Testis (tissue), 2 donors: ENCODE measurements at regions not wholly inside any gene's neighbourhood (a gene's known extent, or its start where the extent isn't known, plus 50 kb on each side); places are given as distances from the start of the nearest gene placed in this dataset.

ENCODE experiments used
- DNase-seq: peaks from one replicate; pipeline ENCODE4 v3.0.0-alpha.2; 2019
- H3K27ac ChIP-seq, 2 donors: fragments of 200-600 bp; sonication (generic); one replicate each; pipeline ENCODE4 v1.5.1; 2019
- H3K27me3 ChIP-seq: fragments of 200-600 bp; sonication (generic); one replicate; pipeline ENCODE4 v1.5.1; 2019
- H3K36me3 ChIP-seq: fragments of 200-600 bp; sonication (generic); one replicate; pipeline ENCODE4 v1.5.1; 2017; ENCODE audit warnings: low read depth; ENCODE audit errors: missing control alignments
- H3K4me1 ChIP-seq: fragments of 200-600 bp; sonication (generic); one replicate; pipeline ENCODE4 v1.5.1; 2019
- H3K4me3 ChIP-seq, 2 donors: fragments of 200-600 bp; sonication (generic); one replicate each; pipeline ENCODE4 v1.5.1; 2017 to 2019
- H3K9me3 ChIP-seq: fragments of 200-600 bp; sonication (generic); one replicate; pipeline ENCODE4 v1.5.1; 2017
- POLR2A ChIP-seq: fragments of 450-650 bp; IDR thresholded peaks from one replicate; pipeline ENCODE4 v1.6.1; 2017; ENCODE audit warnings: antibody characterized with exemption, mild to moderate bottlenecking, moderate library complexity
- WGBS, 2 donors: methylation state at CpG; one replicate each; pipeline ENCODE4 v1.1.5; 2018; 5-methylcytosine and 5-hydroxymethylcytosine counted together
- intact Hi-C: fragments of 100-400 bp; cut with DNase I; formaldehyde crosslinking; loops from one replicate; pipeline ENCODE4 v1.15.1; 2023; ENCODE audit warnings: low total_unique reads
- TF ChIP-seq, protein P1 (sequence below), 3 experiments: fragments of 450-650 bp in 2 of 3; fragments of 200-600 bp in 1 of 3; sonication (generic) in 1 of 3; IDR thresholded peaks; one replicate each; pipeline ENCODE4 v1.5.1; 2016 to 2019; ENCODE audit warnings: antibody characterized with exemption in 3 of 3, mild to moderate bottlenecking in 2 of 3, moderate library complexity in 1 of 3

GRCh38 chr6:22807818-22808217 lies 238.5 kb downstream of the HDGFL1 start:
- intact Hi-C loops = no loop called here
- TF ChIP-seq, protein P1, sequence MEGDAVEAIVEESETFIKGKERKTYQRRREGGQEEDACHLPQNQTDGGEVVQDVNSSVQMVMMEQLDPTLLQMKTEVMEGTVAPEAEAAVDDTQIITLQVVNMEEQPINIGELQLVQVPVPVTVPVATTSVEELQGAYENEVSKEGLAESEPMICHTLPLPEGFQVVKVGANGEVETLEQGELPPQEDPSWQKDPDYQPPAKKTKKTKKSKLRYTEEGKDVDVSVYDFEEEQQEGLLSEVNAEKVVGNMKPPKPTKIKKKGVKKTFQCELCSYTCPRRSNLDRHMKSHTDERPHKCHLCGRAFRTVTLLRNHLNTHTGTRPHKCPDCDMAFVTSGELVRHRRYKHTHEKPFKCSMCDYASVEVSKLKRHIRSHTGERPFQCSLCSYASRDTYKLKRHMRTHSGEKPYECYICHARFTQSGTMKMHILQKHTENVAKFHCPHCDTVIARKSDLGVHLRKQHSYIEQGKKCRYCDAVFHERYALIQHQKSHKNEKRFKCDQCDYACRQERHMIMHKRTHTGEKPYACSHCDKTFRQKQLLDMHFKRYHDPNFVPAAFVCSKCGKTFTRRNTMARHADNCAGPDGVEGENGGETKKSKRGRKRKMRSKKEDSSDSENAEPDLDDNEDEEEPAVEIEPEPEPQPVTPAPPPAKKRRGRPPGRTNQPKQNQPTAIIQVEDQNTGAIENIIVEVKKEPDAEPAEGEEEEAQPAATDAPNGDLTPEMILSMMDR (IDR thresholded peaks at IDR 0.05) = no peak
- no peak for TF ChIP-seq POLR2A
- no peak overlapping the region for H3K4me3 ChIP-seq
- no peak for DNase-seq
- no peaks in the 10 kb centered on the region for H3K36me3 ChIP-seq
- H3K27ac ChIP-seq = no peak overlapping the region
- no peaks in the 10 kb centered on the region for H3K27me3 ChIP-seq
- 97 to 100% methylated on average over 3 of the region's 3 CpGs for whole genome bisulfite sequencing, 2 donors
- no peaks in the 10 kb centered on the region for H3K9me3 ChIP-seq
- no peaks in the 10 kb centered on the region for H3K4me1 ChIP-seq

DNA sequence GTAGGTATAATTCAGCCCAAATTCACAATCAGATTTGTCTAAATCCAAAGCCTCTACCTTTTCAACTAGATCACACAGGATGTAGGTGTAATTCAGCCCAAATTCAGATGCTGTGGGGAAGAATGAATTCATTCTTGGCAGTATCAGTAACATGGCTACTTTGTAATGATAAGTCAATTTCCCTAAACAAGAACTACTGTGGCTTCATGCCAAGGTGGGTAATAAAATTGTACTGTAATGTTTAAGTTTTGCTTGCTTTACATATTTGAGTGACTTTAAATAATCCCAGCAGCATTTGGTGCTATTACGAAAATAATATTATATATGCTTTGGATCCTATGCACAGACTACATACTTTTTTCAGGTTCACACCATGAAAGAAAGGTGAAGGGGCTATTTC lies 239.1 kb downstream of the HDGFL1 start:
- no peak overlapping the region for H3K4me3 ChIP-seq
- H3K36me3 ChIP-seq = no peaks in the 10 kb centered on the region
- TF ChIP-seq, protein P1 (IDR thresholded peaks at IDR 0.05) = no peak
- no peak for TF ChIP-seq POLR2A
- 95 to 100% methylated on average over 1 of the region's 1 CpG for WGBS, 2 donors
- H3K4me1 ChIP-seq = no peaks in the 10 kb centered on the region
- intact Hi-C loops = no loop called here
- H3K27ac ChIP-seq = no peak overlapping the region
- DNase-seq = no peak
- H3K27me3 ChIP-seq = no peaks in the 10 kb centered on the region
- H3K9me3 ChIP-seq = no peaks in the 10 kb centered on the region

DNA sequence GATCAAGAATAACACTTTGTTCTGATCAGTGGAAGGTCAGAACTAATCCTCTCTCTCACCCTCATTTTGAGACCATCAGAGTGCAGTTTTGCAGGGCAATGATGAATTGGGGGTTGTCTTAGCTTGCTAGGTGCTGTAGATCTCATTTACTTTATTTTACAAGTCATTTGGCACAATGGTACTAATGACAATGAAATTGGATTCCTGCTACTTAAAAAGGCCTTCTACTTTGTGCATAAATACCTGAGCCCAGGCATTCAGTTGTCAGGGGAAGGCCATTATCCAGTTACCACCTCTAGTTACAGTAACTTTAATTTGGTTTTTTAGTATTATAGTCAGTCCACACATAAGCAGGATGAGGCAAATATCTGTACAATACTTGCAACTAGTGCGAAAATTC lies 240.0 kb downstream of the HDGFL1 start:
- Histone ChIP-seq H3K4me3 (no peak overlapping the region), H3K4me1 (no peaks in the 10 kb centered on the region), H3K36me3 (no peaks in the 10 kb centered on the region), H3K27ac (no peak overlapping the region), H3K9me3 (no peaks in the 10 kb centered on the region), H3K27me3 (no peaks in the 10 kb centered on the region)
- TF ChIP-seq POLR2A = no peak
- TF ChIP-seq, protein P1 (IDR thresholded peaks at IDR 0.05) = no peak
- intact Hi-C loops = no loop called here
- WGBS, 2 donors = 93 to 96% methylated on average over 1 of the region's 1 CpG
- DNase-seq = no peak

DNA sequence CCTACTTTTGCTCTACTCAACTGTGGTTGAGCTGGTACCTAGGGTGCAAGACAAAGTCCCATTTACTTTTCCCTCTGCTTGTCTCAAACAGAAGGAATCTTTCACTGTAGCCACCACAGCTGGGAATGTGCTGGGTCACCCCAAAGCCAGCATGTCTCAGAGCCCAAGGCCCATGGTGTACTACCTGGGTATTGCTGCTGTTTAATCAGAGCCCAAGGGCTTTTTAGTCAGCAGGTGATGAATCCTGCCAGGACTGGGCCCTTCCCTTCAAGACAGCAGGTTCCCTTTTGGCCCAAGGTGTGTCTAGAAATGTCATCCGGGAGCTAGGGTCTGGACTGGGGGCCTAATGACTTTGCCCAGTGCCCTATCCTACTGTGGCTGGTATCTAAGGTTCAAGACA lies 249.8 kb downstream of the HDGFL1 start:
- intact Hi-C loops = no loop called here
- no peak overlapping the region for H3K4me3 ChIP-seq
- TF ChIP-seq POLR2A = no peak
- TF ChIP-seq, protein P1 (IDR thresholded peaks at IDR 0.05) = no peak
- DNase-seq = no peak
- 100% methylated on average over 1 of the region's 1 CpG for WGBS, 2 donors
- H3K27ac ChIP-seq = no peak overlapping the region
- H3K4me1 ChIP-seq = no peaks in the 10 kb centered on the region
- H3K9me3 ChIP-seq = no peaks in the 10 kb centered on the region
- no peaks in the 10 kb centered on the region for H3K36me3 ChIP-seq
- H3K27me3 ChIP-seq = no peaks in the 10 kb centered on the region

GRCh38 chr6:22821664-22822320 lies 252.4 kb downstream of the HDGFL1 start:
- Histone ChIP-seq H3K4me3 (no peak overlapping the region), H3K4me1 (no peaks in the 10 kb centered on the region), H3K9me3 (no peaks in the 10 kb centered on the region), H3K27ac (no peak overlapping the region), H3K36me3 (no peaks in the 10 kb centered on the region), H3K27me3 (no peaks in the 10 kb centered on the region)
- WGBS, 2 donors = 40 to 57% methylated on average over 3 of the region's 3 CpGs
- intact Hi-C loops = no loop called here
- no peak for DNase-seq
- TF ChIP-seq, protein P1 (IDR thresholded peaks at IDR 0.05) = no peak
- TF ChIP-seq POLR2A = no peak
